HepG2 (cell line): ENCODE measurements at regions not wholly inside any gene's neighbourhood (a gene's known extent, or its start where the extent isn't known, plus 50 kb on each side); places are given as distances from the start of the nearest gene placed in this dataset.

Experiments
- ATAC-seq: fragments of 200-7000 bp; cut with Tn5 transposase; 3 replicates; pipeline ENCODE4 v1.9.1; 2020; ENCODE audit warnings: mild to moderate bottlenecking, moderate library complexity
- BruUV-seq: library from RNA; stranded (reverse); fragments of 400-500 nt; replicated peaks from 2 replicates; lab custom pipeline; 2021; lab: Mats Ljungman, UMichigan
- CTCF ChIA-PET: fragments of 300-600 bp; formaldehyde crosslinking; extraction: SDS; loops from one replicate; lab custom pipeline; 2021; ENCODE audit warnings: low total read pairs, inconsistent platforms, low intra/inter-chr PET ratio; lab: Yijun Ruan, JAX
- POLR2A ChIA-PET: fragments of 350-600 bp; sonication (Branson Sonifier 250); formaldehyde crosslinking; loops from one replicate; lab custom pipeline; 2020; ENCODE audit warnings: antibody characterized with exemption, inconsistent platforms; lab: Yijun Ruan, JAX
- DNase-seq: peaks from one replicate; pipeline ENCODE4 v3.0.0-alpha.2; 2015; ENCODE audit warnings: low spot score
- FAIRE-seq: peaks from 3 replicates; lab custom pipeline; 2011; peaks lifted over from hg19 to GRCh38; lab: Jason Lieb, UNC
- H2AFZ ChIP-seq: one replicate; pipeline ENCODE4 v1.6.1; 2011; ENCODE audit warnings: low read length, inconsistent platforms
- H3K27ac ChIP-seq: fragments of 300-600 bp; 3 replicates; pipeline ENCODE4 v1.8.0; 2011; ENCODE audit warnings: mixed run types, mild to moderate bottlenecking, mixed read lengths, low read length, inconsistent platforms; ENCODE audit not compliant: insufficient read depth; ENCODE audit errors: extremely low read length
- H3K27me3 ChIP-seq, 2 experiments: fragments of 200-600 bp in 1 of 2; 2 replicates in 1 of 2; 3 replicates in 1 of 2; pipeline versions ENCODE4 v1.6.0 to v1.8.0; 2011; ENCODE audit warnings: low read length in 2 of 2, mild to moderate bottlenecking in 2 of 2, moderate library complexity in 2 of 2, inconsistent platforms in 1 of 2; ENCODE audit not compliant: insufficient read depth in 2 of 2, control insufficient read depth in 1 of 2
- H3K36me3 ChIP-seq, 2 experiments: fragments of 200-600 bp in 1 of 2; replicated peaks in 1 of 2; 2 replicates in 1 of 2; 3 replicates in 1 of 2; pipeline versions ENCODE4 v1.5.1 to v1.8.0; 2011; ENCODE audit warnings: low read length in 2 of 2, inconsistent platforms in 1 of 2; ENCODE audit not compliant: insufficient read depth in 2 of 2, control insufficient read depth in 1 of 2
- H3K4me1 ChIP-seq: 2 replicates; pipeline ENCODE4 v1.5.1; 2012; ENCODE audit warnings: low read length, inconsistent platforms; ENCODE audit not compliant: insufficient read depth
- H3K4me2 ChIP-seq: 2 replicates; pipeline ENCODE4 v1.6.0; 2011; ENCODE audit warnings: low read depth, low read length, inconsistent platforms
- H3K4me3 ChIP-seq, 3 experiments: fragments of 200-600 bp in 1 of 3; sonication (generic), shearing (Covaris generic) in 1 of 3; replicated peaks in 1 of 3; 2 replicates each; pipeline ENCODE4 v1.5.1; 2011 to 2016; ENCODE audit warnings: low read length in 3 of 3, inconsistent platforms in 2 of 3, low read depth in 2 of 3, mild to moderate bottlenecking in 2 of 3, control low read depth in 1 of 3, mixed read lengths in 1 of 3; ENCODE audit not compliant: insufficient read depth in 1 of 3
- H3K79me2 ChIP-seq: one replicate; pipeline ENCODE4 v1.6.1; 2011; ENCODE audit warnings: low read length, inconsistent platforms; ENCODE audit not compliant: insufficient read depth
- H3K9ac ChIP-seq: 2 replicates; pipeline ENCODE4 v1.6.0; 2011; ENCODE audit warnings: mild to moderate bottlenecking, low read depth, low read length, inconsistent platforms; ENCODE audit not compliant: insufficient read depth
- H3K9me3 ChIP-seq: 2 replicates; pipeline ENCODE4 v1.5.1; 2012; ENCODE audit warnings: mild to moderate bottlenecking, low read length
- H4K20me1 ChIP-seq: 2 replicates; pipeline ENCODE4 v1.6.0; 2011; ENCODE audit warnings: inconsistent platforms, mild to moderate bottlenecking, low read length, moderate library complexity; ENCODE audit not compliant: insufficient read depth
- ARID2 ChIP-seq: sonication (generic); formaldehyde crosslinking; IDR thresholded peaks from 2 replicates; pipeline ENCODE4 v1.8.1; 2022; ENCODE audit warnings: mild to moderate bottlenecking, missing genetic modification reagents, borderline replicate concordance
- CREB1 ChIP-seq, 2 experiments: fragments of 450-650 bp in 1 of 2; IDR thresholded peaks; 2 replicates each; pipeline ENCODE4 v1.6.1; 2016 to 2017; ENCODE audit warnings: control low read depth in 1 of 2, mild to moderate bottlenecking in 1 of 2, missing compliant biosample characterization in 1 of 2, missing genetic modification characterization in 1 of 2
- FOSL1 ChIP-seq: sonication (generic); formaldehyde crosslinking; IDR thresholded peaks from 2 replicates; pipeline ENCODE4 v1.9.0; 2021; ENCODE audit warnings: missing genetic modification reagents, borderline replicate concordance
- FOXO1 ChIP-seq: sonication (generic); formaldehyde crosslinking; IDR thresholded peaks from 2 replicates; pipeline ENCODE4 v1.4.0; 2020; ENCODE audit warnings: missing genetic modification reagents
- HNRNPH1 ChIP-seq: fragments of 200-400 bp; formaldehyde crosslinking; optimal IDR thresholded peaks from 2 replicates; pipeline ENCODE3; 2017; ENCODE audit warnings: mild to moderate bottlenecking, low read depth, low read length
- LCORL ChIP-seq, 2 experiments: fragments of 450-650 bp in 1 of 2; sonication (generic) in 1 of 2; formaldehyde crosslinking in 1 of 2; IDR thresholded peaks; 2 replicates each; pipeline versions ENCODE4 v1.5.0 to v1.6.1; 2017 to 2020; ENCODE audit warnings: antibody characterized with exemption in 1 of 2, missing genetic modification reagents in 1 of 2
- NCOA2 ChIP-seq: sonication (generic); formaldehyde crosslinking; IDR thresholded peaks from 2 replicates; pipeline ENCODE4 v1.8.0; 2022; ENCODE audit warnings: inconsistent platforms
- NR2F6 ChIP-seq, 2 experiments: IDR thresholded peaks; 2 replicates each; pipeline ENCODE4 v1.6.1; 2016; ENCODE audit warnings: antibody characterized with exemption in 1 of 2, mild to moderate bottlenecking in 1 of 2
- SIN3A ChIP-seq: IDR thresholded peaks from 2 replicates; pipeline ENCODE4 v1.6.1; 2011; ENCODE audit warnings: low read depth, mild to moderate bottlenecking, control low read depth, low read length, borderline replicate concordance
- SIX1 ChIP-seq: sonication (generic); formaldehyde crosslinking; IDR thresholded peaks from 2 replicates; pipeline ENCODE4 v1.4.0; 2020; ENCODE audit warnings: missing genetic modification reagents, borderline replicate concordance
- ZBTB7B ChIP-seq: sonication (generic); formaldehyde crosslinking; IDR thresholded peaks from 2 replicates; pipeline ENCODE4 v1.4.0; 2020; ENCODE audit warnings: missing genetic modification reagents
- ZNF205 ChIP-seq: IDR thresholded peaks from 2 replicates; pipeline ENCODE4 v1.6.1; 2018; ENCODE audit warnings: missing biosample characterization, missing genetic modification reagents
- ZNF251 ChIP-seq: sonication (generic); formaldehyde crosslinking; IDR thresholded peaks from 2 replicates; pipeline ENCODE4 v1.9.0; 2021; ENCODE audit warnings: mild to moderate bottlenecking, missing genetic modification reagents
- ZNF292 ChIP-seq: sonication (generic); formaldehyde crosslinking; IDR thresholded peaks from 2 replicates; pipeline ENCODE4 v1.8.1; 2022; ENCODE audit warnings: mild to moderate bottlenecking, low read depth, missing genetic modification reagents, borderline replicate concordance
- ZNF629 ChIP-seq: sonication (generic); formaldehyde crosslinking; conservative IDR thresholded peaks from 2 replicates; pipeline ENCODE4 v1.5.0; 2020; ENCODE audit warnings: missing genetic modification reagents
- WGBS: methylation state at CpG from one replicate; pipeline ENCODE4 v1.1.6; 2017; ENCODE audit warnings: low lambda C conversion rate; 5-methylcytosine and 5-hydroxymethylcytosine counted together
- in situ Hi-C: cut with HindIII; loops from 2 replicates; pipeline ENCODE4 v1.10.0; 2017; ENCODE audit warnings: low pct_unique_long_range_greater_than_20kb; ENCODE audit not compliant: extremely low pct_ligation_motif_present
- intact Hi-C: fragments of 100-400 bp; cut with micrococcal nuclease; formaldehyde crosslinking; loops from one replicate; pipeline ENCODE4 v1.10.0; 2022; ENCODE audit not compliant: unreplicated experiment
- TF ChIP-seq, protein P1 (sequence below): sonication (generic); formaldehyde crosslinking; IDR thresholded peaks from 2 replicates; pipeline ENCODE4 v1.4.0; 2020; ENCODE audit warnings: missing genetic modification reagents
- TF ChIP-seq, protein P2 (sequence below): IDR thresholded peaks from 2 replicates; pipeline ENCODE4 v1.6.1; 2012; ENCODE audit warnings: low read depth, low read length, improper control_type of control experiment
- TF ChIP-seq, protein P3 (sequence below): sonication (generic); formaldehyde crosslinking; IDR thresholded peaks from 2 replicates; pipeline ENCODE4 v1.4.0; 2020; ENCODE audit warnings: mild to moderate bottlenecking, missing genetic modification reagents
- TF ChIP-seq, protein P4 (sequence below): sonication (generic); formaldehyde crosslinking; IDR thresholded peaks from 2 replicates; pipeline ENCODE4 v1.8.1; 2022; ENCODE audit warnings: mild to moderate bottlenecking, missing genetic modification reagents

DNA sequence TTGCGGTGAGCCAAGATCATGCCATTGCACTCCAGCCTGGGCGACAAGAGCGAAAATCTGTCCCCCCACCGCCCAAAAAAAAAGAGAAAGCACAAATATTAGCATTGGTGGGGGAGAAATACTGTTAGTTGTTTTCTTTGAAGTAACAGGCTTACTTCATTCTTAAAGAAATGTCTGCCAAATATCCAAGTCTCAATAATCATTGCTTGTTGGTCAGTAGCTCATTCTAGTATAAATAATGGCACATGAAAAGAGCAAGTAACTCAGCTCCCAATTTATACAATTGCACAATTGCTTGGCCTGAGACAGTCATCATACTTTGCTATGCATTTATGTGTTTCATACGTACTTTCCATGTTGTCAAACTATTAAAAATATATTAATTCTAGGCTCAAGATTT lies 499.2 kb upstream of the PLXNA2 start (continued):
- TF ChIP-seq, protein P1, sequence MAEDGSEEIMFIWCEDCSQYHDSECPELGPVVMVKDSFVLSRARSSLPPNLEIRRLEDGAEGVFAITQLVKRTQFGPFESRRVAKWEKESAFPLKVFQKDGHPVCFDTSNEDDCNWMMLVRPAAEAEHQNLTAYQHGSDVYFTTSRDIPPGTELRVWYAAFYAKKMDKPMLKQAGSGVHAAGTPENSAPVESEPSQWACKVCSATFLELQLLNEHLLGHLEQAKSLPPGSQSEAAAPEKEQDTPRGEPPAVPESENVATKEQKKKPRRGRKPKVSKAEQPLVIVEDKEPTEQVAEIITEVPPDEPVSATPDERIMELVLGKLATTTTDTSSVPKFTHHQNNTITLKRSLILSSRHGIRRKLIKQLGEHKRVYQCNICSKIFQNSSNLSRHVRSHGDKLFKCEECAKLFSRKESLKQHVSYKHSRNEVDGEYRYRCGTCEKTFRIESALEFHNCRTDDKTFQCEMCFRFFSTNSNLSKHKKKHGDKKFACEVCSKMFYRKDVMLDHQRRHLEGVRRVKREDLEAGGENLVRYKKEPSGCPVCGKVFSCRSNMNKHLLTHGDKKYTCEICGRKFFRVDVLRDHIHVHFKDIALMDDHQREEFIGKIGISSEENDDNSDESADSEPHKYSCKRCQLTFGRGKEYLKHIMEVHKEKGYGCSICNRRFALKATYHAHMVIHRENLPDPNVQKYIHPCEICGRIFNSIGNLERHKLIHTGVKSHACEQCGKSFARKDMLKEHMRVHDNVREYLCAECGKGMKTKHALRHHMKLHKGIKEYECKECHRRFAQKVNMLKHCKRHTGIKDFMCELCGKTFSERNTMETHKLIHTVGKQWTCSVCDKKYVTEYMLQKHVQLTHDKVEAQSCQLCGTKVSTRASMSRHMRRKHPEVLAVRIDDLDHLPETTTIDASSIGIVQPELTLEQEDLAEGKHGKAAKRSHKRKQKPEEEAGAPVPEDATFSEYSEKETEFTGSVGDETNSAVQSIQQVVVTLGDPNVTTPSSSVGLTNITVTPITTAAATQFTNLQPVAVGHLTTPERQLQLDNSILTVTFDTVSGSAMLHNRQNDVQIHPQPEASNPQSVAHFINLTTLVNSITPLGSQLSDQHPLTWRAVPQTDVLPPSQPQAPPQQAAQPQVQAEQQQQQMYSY (CRISPR knock-in tag), result no peak
- no peak for TF ChIP-seq ZBTB7B (CRISPR knock-in tag)
- TF ChIP-seq, protein P2, sequence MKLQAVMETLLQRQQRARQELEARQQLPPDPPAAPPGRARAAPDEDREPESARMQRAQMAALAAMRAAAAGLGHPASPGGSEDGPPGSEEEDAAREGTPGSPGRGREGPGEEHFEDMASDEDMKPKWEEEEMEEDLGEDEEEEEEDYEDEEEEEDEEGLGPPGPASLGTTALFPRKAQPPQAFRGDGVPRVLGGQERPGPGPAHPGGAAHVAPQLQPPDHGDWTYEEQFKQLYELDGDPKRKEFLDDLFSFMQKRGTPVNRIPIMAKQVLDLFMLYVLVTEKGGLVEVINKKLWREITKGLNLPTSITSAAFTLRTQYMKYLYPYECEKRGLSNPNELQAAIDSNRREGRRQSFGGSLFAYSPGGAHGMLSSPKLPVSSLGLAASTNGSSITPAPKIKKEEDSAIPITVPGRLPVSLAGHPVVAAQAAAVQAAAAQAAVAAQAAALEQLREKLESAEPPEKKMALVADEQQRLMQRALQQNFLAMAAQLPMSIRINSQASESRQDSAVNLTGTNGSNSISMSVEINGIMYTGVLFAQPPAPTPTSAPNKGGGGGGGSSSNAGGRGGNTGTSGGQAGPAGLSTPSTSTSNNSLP, result no peak
- TF ChIP-seq HNRNPH1, result no peak
- no peak for TF ChIP-seq FOXO1
- no peak for TF ChIP-seq FOSL1
- TF ChIP-seq NR2F6 (IDR thresholded peaks at IDR 0.05), result no peak
- TF ChIP-seq NR2F6 (CRISPR knock-in tag; IDR thresholded peaks at IDR 0.05), result no peak
- TF ChIP-seq, all 625 proteins: peak for 0

DNA sequence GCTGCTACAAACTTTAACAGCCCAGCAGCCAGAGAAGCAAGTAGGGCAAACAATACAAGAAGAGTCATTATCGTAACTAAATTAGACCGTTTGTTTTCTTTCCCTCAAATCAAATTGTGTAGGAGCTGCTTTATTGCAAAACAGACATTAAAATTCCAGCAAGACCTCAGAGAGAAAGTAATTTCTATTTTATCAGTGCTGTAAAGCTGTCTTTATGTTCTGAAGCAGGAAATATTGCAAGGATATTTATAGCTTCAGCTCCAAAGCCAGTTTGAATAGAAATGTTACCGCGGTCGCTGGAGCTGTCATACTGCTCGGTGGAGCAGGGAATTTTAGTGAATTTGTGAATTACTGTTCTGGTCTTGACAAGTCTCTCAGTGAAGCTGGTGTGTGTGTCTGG lies 503.8 kb upstream of the PLXNA2 start:
- in situ Hi-C loops, result no loop called here
- no peak for FAIRE-seq
- TF ChIP-seq, protein P3, sequence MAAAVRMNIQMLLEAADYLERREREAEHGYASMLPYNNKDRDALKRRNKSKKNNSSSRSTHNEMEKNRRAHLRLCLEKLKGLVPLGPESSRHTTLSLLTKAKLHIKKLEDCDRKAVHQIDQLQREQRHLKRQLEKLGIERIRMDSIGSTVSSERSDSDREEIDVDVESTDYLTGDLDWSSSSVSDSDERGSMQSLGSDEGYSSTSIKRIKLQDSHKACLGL (CRISPR knock-in tag), result no peak
- TF ChIP-seq NCOA2 (CRISPR knock-in tag), result no peak
- TF ChIP-seq SIX1 (CRISPR knock-in tag), result no peak
- TF ChIP-seq LCORL (IDR thresholded peaks at IDR 0.05), result no peak
- no peak for TF ChIP-seq LCORL (CRISPR knock-in tag; IDR thresholded peaks at IDR 0.05)
- TF ChIP-seq CREB1 (IDR thresholded peaks at IDR 0.05), result no peak
- no peak for TF ChIP-seq CREB1 (CRISPR knock-in tag; IDR thresholded peaks at IDR 0.05)
- no peak for TF ChIP-seq SIN3A
- no peak for TF ChIP-seq ARID2
- no peak for TF ChIP-seq ZNF205 (CRISPR knock-in tag)
- TF ChIP-seq ZNF292 (CRISPR knock-in tag), result no peak
- no peak for TF ChIP-seq ZNF251
- TF ChIP-seq, protein P4, sequence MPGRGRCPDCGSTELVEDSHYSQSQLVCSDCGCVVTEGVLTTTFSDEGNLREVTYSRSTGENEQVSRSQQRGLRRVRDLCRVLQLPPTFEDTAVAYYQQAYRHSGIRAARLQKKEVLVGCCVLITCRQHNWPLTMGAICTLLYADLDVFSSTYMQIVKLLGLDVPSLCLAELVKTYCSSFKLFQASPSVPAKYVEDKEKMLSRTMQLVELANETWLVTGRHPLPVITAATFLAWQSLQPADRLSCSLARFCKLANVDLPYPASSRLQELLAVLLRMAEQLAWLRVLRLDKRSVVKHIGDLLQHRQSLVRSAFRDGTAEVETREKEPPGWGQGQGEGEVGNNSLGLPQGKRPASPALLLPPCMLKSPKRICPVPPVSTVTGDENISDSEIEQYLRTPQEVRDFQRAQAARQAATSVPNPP, result no peak
- TF ChIP-seq ZNF629, result no peak

More for the DNA sequence above, 503.8 kb upstream of the PLXNA2 start:
- WGBS, result 49% methylated on average over 6 of the region's 6 CpGs
- POLR2A ChIA-PET, result no interaction called here
- CTCF ChIA-PET, result no interaction called here
- intact Hi-C loops, result no loop called here
- H3K9ac ChIP-seq, result no peak overlapping the region
- no peaks in the 10 kb centered on the region for H3K4me1 ChIP-seq
- no peak overlapping the region for H3K4me3 ChIP-seq
- H2AFZ ChIP-seq, result no peak overlapping the region
- no peak overlapping the region for H3K4me2 ChIP-seq
- no peak overlapping the region for H3K27ac ChIP-seq
- peaks cover 3% of the 10 kb centered on the region; the same call in 1 of the 2 replicates for H3K9me3 ChIP-seq
- BruUV-seq, result no TSS peak
- H3K79me2 ChIP-seq, result no peaks in the 10 kb centered on the region
- H3K27me3 ChIP-seq, result no peaks in the 10 kb centered on the region
- H3K36me3 ChIP-seq, result no peaks in the 10 kb centered on the region
- ATAC-seq, result no peak
- DNase-seq, result no peak
- H4K20me1 ChIP-seq, result no peaks in the 10 kb centered on the region
